SK-N-MC (cell line): ENCODE measurements at regions not wholly inside any gene's neighbourhood (a gene's known extent, or its start where the extent isn't known, plus 50 kb on each side); places are given as distances from the start of the nearest gene placed in this dataset.

Experiments used
- DNase-seq: peaks from one replicate; pipeline ENCODE4 v3.0.0-alpha.2; 2011; ENCODE audit warnings: low read depth, low spot score
- H3K27ac ChIP-seq: fragments of 200-600 bp; sonication (generic); 2 replicates; pipeline ENCODE4 v1.5.1; 2016; ENCODE audit warnings: mixed run types
- H3K36me3 ChIP-seq: fragments of 200-600 bp; sonication (generic); 2 replicates; pipeline ENCODE4 v1.6.1; 2017; ENCODE audit warnings: antibody characterized with exemption, low read length, mixed read lengths; ENCODE audit not compliant: insufficient read depth
- H3K4me3 ChIP-seq: fragments of 200-600 bp; sonication (generic); 2 replicates; pipeline ENCODE4 v1.5.1; 2016
- H3K9ac ChIP-seq: fragments of 200-600 bp; sonication (generic); 2 replicates; pipeline ENCODE4 v1.8.0; 2017; ENCODE audit warnings: mixed run types, mixed read lengths; ENCODE audit not compliant: insufficient read length
- H3K9me3 ChIP-seq: fragments of 200-600 bp; sonication (generic); 2 replicates; pipeline ENCODE4 v1.6.1; 2017; ENCODE audit warnings: low read depth, mild to moderate bottlenecking, antibody characterized with exemption, low read length, moderate library complexity, mixed read lengths
- EZH2 ChIP-seq: fragments of 200-600 bp; sonication (generic); IDR thresholded peaks from one replicate; pipeline ENCODE4 v1.6.1; 2017; ENCODE audit warnings: antibody characterized with exemption
- FOXP2 ChIP-seq: optimal IDR thresholded peaks from 2 replicates; pipeline ENCODE3; 2011; ENCODE audit warnings: mild to moderate bottlenecking, moderate library complexity; ENCODE audit not compliant: insufficient read depth; ENCODE audit errors: extremely low read length, control extremely low read depth
- POLR2AphosphoS5 ChIP-seq: IDR thresholded peaks from 2 replicates; pipeline ENCODE4 v1.6.1; 2012; ENCODE audit warnings: mild to moderate bottlenecking, low read depth, low read length, borderline replicate concordance

DNA sequence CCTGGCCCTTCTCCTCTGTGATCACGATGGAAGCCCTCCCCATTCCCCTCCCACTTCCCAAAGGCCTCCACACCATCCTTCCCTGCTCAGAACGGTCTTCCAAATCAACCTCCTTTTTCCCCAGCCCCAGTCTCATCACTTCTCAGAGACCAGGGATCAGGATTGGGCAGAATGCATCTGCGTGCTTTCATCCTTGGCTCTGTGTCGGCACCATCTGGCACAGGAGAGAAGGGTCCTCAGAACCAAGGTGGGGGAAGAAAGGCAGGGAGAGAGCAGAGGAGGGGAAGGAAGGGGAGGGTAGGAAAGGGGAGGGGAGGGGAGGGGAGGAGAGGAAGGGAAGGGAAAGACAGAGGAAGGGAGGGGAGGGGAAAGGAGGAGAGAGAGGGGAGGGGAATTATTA lies 52.4 kb upstream of the FICD start:
- no peak for DNase-seq

GRCh38 chr12:108461058-108461660 lies 53.9 kb upstream of the FICD start:
- Histone ChIP-seq H3K36me3 (no peaks in the 10 kb centered on the region), H3K27ac (no peak overlapping the region), H3K9me3 (no peaks in the 10 kb centered on the region), H3K9ac (no peak overlapping the region), H3K4me3 (no peak overlapping the region)
- TF ChIP-seq EZH2 (no peak), FOXP2 (no peak), POLR2AphosphoS5 (no peak)
- no peak for DNase-seq

More for the DNA sequence above, 52.4 kb upstream of the FICD start:
- H3K36me3 ChIP-seq, result no peaks in the 10 kb centered on the region
- H3K4me3 ChIP-seq, result no peak overlapping the region
- H3K9ac ChIP-seq, result no peak overlapping the region
- H3K9me3 ChIP-seq, result no peaks in the 10 kb centered on the region
- H3K27ac ChIP-seq, result no peak overlapping the region
- TF ChIP-seq POLR2AphosphoS5, result no peak
- TF ChIP-seq FOXP2, result no peak
- TF ChIP-seq EZH2, result no peak

DNA sequence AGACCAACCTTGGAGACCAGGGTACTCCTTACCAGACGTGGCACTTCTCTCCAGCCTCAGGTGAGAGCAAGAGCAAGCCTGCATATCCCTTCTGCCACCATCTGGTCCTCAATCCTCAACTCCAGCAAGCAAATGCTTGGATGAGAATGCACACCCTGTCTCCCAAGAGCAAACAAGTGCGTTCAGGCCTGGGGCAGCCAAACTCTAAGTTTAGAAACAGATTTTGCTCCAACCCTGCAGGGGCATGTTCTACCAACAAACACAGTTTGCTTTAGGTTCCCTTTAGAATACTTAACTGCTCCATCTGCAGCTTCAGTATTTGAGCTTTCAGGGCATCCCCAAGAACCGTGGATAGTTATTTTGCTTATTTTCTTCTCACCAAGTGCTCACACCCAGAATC lies 55.9 kb upstream of the FICD start:
- Histone ChIP-seq H3K9me3 (no peaks in the 10 kb centered on the region), H3K4me3 (no peak overlapping the region), H3K36me3 (no peaks in the 10 kb centered on the region), H3K9ac (no peak overlapping the region), H3K27ac (no peak overlapping the region)
- DNase-seq, result no peak
- TF ChIP-seq POLR2AphosphoS5 (no peak), EZH2 (no peak), FOXP2 (no peak)

GRCh38 chr12:108457734-108458361 lies 57.2 kb upstream of the FICD start:
- TF ChIP-seq FOXP2 (no peak), POLR2AphosphoS5 (no peak), EZH2 (no peak)
- DNase-seq, result no peak
- Histone ChIP-seq H3K4me3 (no peak overlapping the region), H3K27ac (no peak overlapping the region), H3K9me3 (no peaks in the 10 kb centered on the region), H3K9ac (no peak overlapping the region), H3K36me3 (no peaks in the 10 kb centered on the region)

- DNase-seq, result no peak
- no peak overlapping the region for H3K27ac ChIP-seq
Measured at GRCh38 chr12:108457006-108457733, 57.9 kb upstream of the FICD start.

GRCh38 chr12:108455706-108456105 lies 59.4 kb upstream of the FICD start:
- no peak overlapping the region for H3K4me3 ChIP-seq
- TF ChIP-seq EZH2, result no peak
- no peak for TF ChIP-seq FOXP2
- no peak for TF ChIP-seq POLR2AphosphoS5
- H3K9me3 ChIP-seq, result no peaks in the 10 kb centered on the region
- no peak overlapping the region for H3K9ac ChIP-seq
- no peak overlapping the region for H3K27ac ChIP-seq
- no peaks in the 10 kb centered on the region for H3K36me3 ChIP-seq
- no peak for DNase-seq

More at GRCh38 chr12:108457006-108457733, 57.9 kb upstream of the FICD start:
- no peak overlapping the region for H3K9ac ChIP-seq
- no peaks in the 10 kb centered on the region for H3K36me3 ChIP-seq
- no peak for TF ChIP-seq EZH2
- no peaks in the 10 kb centered on the region for H3K9me3 ChIP-seq
- no peak overlapping the region for H3K4me3 ChIP-seq

DNA sequence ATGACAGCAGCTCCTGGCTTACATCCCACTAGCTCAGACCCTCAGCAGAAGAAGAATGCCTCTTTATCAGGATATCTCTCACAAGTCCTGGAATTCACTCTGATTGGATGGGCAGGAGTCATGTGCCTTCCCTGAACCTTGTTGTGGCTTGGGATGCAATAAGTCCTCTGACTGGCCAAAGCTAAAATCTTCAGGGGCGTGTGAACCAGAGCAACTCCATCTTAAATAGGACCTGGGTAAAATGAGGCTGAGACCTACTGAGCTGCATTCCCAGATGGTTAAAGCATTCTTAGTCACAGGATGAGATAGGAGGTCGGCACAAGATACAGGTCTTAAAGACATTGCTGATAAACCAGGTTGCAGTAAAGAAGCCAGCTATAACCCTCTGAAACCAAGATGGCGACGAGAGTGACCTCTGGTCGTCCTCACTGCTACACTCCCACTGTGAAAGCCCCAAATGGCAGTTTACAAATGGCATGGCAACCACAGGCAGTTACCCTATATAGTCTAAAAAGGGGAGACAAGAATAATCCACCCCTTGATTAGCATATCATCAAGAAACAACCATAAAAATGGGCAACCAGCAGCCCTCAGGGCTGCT lies 60.4 kb upstream of the FICD start:
- H3K36me3 ChIP-seq, result no peaks in the 10 kb centered on the region
- TF ChIP-seq POLR2AphosphoS5 (no peak), EZH2 (no peak)

DNA sequence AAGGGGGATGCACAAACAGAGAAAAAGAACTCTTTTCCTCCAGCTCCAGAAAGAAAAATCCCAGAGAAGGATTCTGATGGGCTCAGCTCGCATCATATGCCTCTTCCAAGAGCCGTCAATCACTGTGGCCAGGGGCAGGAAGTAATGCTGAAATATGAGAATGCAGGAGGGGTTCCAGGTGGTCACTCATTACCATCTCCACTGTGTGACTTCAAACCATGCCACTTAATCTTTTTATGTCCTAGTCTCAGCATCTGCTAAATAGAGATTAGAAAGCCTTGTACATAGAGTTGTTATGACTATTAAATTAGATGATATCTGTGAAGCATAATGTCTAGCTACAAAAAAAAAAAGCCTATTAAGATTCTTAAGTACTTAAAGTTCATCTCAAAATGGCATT lies 65.6 kb upstream of the FICD start:
- no peaks in the 10 kb centered on the region for H3K9me3 ChIP-seq
- no peak overlapping the region for H3K4me3 ChIP-seq
- TF ChIP-seq POLR2AphosphoS5 (no peak), FOXP2 (no peak), EZH2 (no peak)
- no peak overlapping the region for H3K9ac ChIP-seq
- DNase-seq, result no peak
- no peak overlapping the region for H3K27ac ChIP-seq
- H3K36me3 ChIP-seq, result no peaks in the 10 kb centered on the region

More for the DNA sequence above, 60.4 kb upstream of the FICD start:
- no peak overlapping the region for H3K9ac ChIP-seq
- no peaks in the 10 kb centered on the region for H3K9me3 ChIP-seq
- no peak for DNase-seq
- no peak overlapping the region for H3K27ac ChIP-seq
- H3K4me3 ChIP-seq, result no peak overlapping the region

DNA sequence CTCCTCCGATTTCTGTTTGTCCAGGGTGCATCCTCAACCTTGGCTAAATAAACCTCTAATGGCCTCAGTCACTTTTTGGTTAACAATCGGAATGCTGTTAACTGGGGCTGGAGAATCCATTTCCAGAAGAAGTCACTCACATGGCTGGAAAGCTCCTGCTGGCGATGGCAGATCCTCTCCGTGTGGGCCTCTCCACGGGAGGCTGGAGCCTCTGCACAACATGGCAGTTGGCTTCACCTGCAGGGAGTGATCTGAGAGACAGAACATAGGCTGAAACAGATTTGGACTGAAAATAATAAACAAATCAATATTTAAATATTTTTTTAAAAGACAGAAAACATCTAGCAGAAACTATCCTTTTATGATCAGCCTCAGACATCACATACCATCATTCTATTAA lies 66.8 kb upstream of the FICD start:
- Histone ChIP-seq H3K9ac (no peak overlapping the region), H3K9me3 (no peaks in the 10 kb centered on the region), H3K4me3 (no peak overlapping the region), H3K27ac (no peak overlapping the region), H3K36me3 (no peaks in the 10 kb centered on the region)
- TF ChIP-seq EZH2 (no peak), FOXP2 (no peak), POLR2AphosphoS5 (no peak)
- DNase-seq, result no peak
